ENCODE measurements at regions not wholly inside any gene's neighbourhood (a gene's known extent, or its start where the extent isn't known, plus 50 kb on each side); places are given as distances from the start of the nearest gene placed in this dataset.
"Not testable (repeated sequence)": the region's sequence is repeated elsewhere in the genome, so short reads cannot be mapped to it uniquely, and the experiment has no call there.

DNA sequence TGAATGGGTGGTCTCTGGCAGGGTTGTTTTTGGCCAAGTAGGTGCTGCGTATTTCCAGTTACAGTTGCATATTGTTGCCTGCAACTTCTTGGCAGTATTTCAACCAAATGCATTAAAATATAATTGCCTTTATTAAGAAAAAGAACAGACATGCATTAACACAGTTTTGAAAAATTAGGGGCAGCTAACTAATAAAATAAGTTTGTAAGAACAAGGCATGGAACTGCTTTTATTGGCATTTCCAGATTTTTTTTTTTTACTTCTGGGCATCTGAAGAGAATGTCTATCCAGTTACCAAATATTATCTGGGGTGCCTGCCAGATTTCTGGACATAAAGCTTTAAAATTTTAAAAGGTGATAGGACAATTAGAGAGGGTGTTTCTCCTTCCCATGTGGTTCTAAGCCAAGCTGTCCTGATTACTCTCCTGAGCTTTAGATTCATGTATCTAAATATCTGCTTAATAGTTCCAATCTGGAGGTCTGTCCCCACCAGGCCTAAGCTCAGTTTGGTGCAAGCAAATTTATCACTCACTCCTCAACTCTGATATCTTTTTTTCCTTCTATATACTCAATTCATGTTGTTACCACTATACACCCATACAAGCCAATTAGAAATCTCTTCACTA is 553.3 kb upstream of the USP24 start:
- ATAC-seq (no peak), DNase-seq (no peak)
- Histone ChIP-seq H3K4me3 (no peak overlapping the region), H3K27me3 (no peaks in the 10 kb centered on the region), H3K36me3 (replicated peaks in 1 of 2; ENCODE audit: insufficient read depth in 1 of 2, low read depth in 2 of 2) (no peaks in the 10 kb centered on the region), H3K27ac (no peak overlapping the region), H3K4me1 (no peaks in the 10 kb centered on the region), H3K9me3 (no peaks in the 10 kb centered on the region)
- intact Hi-C loops (cut with DNase I): no loop called here
- no peak for TF ChIP-seq POLR2A (IDR thresholded peaks at IDR 0.05)
- TF ChIP-seq, protein P1, sequence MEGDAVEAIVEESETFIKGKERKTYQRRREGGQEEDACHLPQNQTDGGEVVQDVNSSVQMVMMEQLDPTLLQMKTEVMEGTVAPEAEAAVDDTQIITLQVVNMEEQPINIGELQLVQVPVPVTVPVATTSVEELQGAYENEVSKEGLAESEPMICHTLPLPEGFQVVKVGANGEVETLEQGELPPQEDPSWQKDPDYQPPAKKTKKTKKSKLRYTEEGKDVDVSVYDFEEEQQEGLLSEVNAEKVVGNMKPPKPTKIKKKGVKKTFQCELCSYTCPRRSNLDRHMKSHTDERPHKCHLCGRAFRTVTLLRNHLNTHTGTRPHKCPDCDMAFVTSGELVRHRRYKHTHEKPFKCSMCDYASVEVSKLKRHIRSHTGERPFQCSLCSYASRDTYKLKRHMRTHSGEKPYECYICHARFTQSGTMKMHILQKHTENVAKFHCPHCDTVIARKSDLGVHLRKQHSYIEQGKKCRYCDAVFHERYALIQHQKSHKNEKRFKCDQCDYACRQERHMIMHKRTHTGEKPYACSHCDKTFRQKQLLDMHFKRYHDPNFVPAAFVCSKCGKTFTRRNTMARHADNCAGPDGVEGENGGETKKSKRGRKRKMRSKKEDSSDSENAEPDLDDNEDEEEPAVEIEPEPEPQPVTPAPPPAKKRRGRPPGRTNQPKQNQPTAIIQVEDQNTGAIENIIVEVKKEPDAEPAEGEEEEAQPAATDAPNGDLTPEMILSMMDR (IDR thresholded peaks at IDR 0.05): no peak
- 87 to 96% methylated on average over 1 of the region's 1 CpG for WGBS, 2 donors

DNA sequence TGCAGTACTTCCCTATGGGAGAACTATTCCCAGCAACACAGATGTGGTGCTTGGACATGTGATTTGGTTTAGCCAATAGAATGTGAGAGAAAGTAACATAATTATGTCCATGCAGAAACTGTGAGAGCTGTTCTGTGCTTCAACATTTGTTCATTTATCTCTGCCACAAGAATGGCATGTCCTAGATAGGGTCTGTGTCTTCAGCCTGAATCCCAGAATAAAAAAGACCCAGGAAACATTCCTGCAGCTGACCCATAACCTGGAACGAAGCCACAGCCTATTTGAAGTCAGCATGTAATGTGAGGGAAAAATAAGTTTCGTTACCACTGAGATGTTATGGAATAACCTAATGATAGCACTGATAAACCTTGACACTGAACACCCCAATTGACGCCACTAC is 552.0 kb upstream of the USP24 start:
- 81 to 88% methylated on average over 3 of the region's 3 CpGs for WGBS, 2 donors
- intact Hi-C loops (cut with DNase I): no loop called here
- no peak for DNase-seq

DNA sequence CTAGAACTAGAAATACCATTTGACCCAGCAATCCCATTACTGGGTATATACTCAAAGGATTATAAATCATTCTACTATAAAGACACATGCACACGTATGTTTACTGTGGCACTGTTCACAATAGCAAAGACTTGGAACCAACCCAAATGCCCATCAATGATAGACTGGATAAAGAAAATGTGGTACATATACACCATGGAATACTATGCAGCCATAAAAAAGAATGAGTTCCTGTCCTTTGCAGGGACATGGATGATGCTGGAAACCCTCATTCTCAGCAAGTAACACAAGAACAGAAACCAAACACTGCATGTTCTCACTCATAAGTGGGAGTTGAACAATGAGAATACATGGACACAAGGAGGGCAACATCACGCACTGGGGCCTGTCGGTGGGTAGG is 550.3 kb upstream of the USP24 start:
- WGBS, 2 donors: 90 to 92% methylated on average over 3 of the region's 3 CpGs
- H3K27ac ChIP-seq; H3K4me3 ChIP-seq; H3K4me1 ChIP-seq; ATAC-seq; intact Hi-C loops (cut with DNase I); H3K36me3 ChIP-seq (replicated peaks in 1 of 2; ENCODE audit: insufficient read depth in 1 of 2, low read depth in 2 of 2); H3K9me3 ChIP-seq; H3K27me3 ChIP-seq; DNase-seq: not testable (repeated sequence)

More for the DNA sequence above, 552.0 kb upstream of the USP24 start:
- no peaks in the 10 kb centered on the region for H3K9me3 ChIP-seq
- H3K27ac ChIP-seq: no peak overlapping the region
- H3K36me3 ChIP-seq (replicated peaks in 1 of 2; ENCODE audit: insufficient read depth in 1 of 2, low read depth in 2 of 2): no peaks in the 10 kb centered on the region
- no peaks in the 10 kb centered on the region for H3K27me3 ChIP-seq
- H3K4me1 ChIP-seq: no peaks in the 10 kb centered on the region
- no peak overlapping the region for H3K4me3 ChIP-seq
- no peak for ATAC-seq
- TF ChIP-seq, protein P1 (IDR thresholded peaks at IDR 0.05): no peak
- no peak for TF ChIP-seq POLR2A (IDR thresholded peaks at IDR 0.05)

DNA sequence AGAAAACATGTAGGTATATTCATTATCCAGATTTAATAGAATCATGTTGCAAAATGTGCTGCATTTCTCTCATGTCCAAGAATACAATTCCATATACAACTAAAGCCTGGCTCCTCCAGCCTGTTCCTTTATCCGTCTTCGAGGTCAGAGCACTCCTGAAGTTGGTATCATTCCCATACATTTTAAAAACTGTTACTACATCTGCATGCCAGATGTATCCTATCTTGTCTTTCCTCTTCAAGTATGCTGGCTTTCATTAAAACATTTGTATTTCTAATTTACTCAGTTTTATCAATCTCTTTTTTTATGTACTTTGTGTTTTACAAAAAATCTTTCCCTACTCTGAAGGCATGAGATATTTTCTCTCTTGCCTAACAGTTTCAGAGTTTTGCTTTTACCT is 536.6 kb upstream of the USP24 start:
- no peak for ATAC-seq
- Histone ChIP-seq H3K4me1 (no peaks in the 10 kb centered on the region), H3K27ac (no peak overlapping the region), H3K9me3 (no peaks in the 10 kb centered on the region), H3K36me3 (replicated peaks in 1 of 2; ENCODE audit: insufficient read depth in 1 of 2, low read depth in 2 of 2) (no peaks in the 10 kb centered on the region), H3K4me3 (no peak overlapping the region), H3K27me3 (no peaks in the 10 kb centered on the region)
- 85 to 86% methylated on average over 2 of the region's 2 CpGs for WGBS, 2 donors
- intact Hi-C loops (cut with DNase I): no loop called here
- DNase-seq: no peak
- TF ChIP-seq, protein P1 (IDR thresholded peaks at IDR 0.05): no peak
- no peak for TF ChIP-seq POLR2A (IDR thresholded peaks at IDR 0.05)

DNA sequence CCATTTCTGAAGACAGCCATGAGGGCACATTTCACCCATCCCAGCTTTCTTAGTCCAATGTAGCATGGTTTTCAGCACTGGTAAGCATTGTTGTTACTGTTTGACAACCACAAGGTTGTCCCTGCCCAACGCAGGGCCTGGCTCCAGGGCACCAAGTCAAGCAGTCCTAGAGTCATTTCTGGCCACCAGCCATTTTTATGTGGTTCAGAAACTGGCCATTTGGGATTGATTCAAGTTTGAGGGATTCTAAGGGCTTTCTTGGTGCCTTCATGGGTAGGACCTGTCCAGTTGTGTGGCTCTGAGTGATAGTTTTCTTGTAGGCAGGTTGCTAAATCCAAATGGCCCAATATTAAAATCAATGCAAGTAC is 535.4 kb upstream of the USP24 start:
- Histone ChIP-seq H3K9me3 (no peaks in the 10 kb centered on the region), H3K36me3 (replicated peaks in 1 of 2; ENCODE audit: insufficient read depth in 1 of 2, low read depth in 2 of 2) (no peaks in the 10 kb centered on the region), H3K27ac (no peak overlapping the region), H3K27me3 (no peaks in the 10 kb centered on the region), H3K4me3 (no peak overlapping the region), H3K4me1 (no peaks in the 10 kb centered on the region)
- 68 to 83% methylated on average over 1 of the region's 1 CpG for WGBS, 2 donors
- ATAC-seq (no peak), DNase-seq (no peak)
- TF ChIP-seq POLR2A (IDR thresholded peaks at IDR 0.05): no peak
- TF ChIP-seq, protein P1 (IDR thresholded peaks at IDR 0.05): no peak
- intact Hi-C loops (cut with DNase I): no loop called here
